ENCODE measurements at regions not wholly inside any gene's neighbourhood (a gene's known extent, or its start where the extent isn't known, plus 50 kb on each side); places are given as distances from the start of the nearest gene placed in this dataset.

DNA sequence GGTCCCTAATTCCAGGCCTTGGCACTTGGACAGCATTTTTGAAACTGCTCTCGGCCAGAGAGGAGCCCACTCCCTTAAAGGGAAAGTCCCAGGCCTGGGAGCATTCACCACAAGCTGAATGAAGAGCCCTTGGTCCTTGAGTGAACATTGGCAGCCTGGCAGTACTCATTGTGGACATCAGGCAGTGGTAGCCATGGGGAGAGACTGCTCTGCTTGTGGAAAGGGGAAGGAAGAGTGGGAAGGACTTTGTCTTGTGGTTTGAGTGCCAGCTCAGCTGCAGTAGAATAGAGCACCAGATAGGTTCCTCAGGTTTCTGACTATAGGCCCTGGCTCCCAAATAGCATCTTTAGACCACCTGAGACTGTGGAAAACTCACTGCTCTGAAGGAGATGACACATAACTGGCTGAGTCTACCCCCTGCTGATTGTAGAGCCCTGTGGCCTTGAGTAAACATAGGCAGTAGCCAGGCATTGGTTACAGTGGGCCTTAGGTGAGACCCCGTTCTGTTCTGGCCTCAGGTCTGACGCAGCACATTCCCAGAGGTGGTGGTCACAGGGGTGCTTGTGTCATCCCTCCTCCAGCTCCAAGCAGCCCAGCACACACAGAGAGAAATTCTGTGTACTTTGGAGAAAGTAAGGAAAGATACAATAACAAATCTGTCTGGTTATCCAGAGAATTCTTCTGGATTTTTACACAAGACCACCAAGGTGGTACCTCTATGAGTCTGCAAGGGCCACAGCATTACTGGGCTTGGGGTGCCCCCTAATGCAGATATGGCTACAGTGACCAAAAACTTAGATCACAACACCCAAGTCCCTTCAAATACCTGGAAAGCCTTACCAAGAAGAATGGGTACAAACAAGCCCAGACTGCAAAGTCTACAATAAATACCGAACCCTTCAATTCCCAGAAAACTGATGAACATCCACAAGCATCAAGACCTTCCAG lies 153.8 kb downstream of the GNAI1 start:
- no peak for DNase-seq

DNA sequence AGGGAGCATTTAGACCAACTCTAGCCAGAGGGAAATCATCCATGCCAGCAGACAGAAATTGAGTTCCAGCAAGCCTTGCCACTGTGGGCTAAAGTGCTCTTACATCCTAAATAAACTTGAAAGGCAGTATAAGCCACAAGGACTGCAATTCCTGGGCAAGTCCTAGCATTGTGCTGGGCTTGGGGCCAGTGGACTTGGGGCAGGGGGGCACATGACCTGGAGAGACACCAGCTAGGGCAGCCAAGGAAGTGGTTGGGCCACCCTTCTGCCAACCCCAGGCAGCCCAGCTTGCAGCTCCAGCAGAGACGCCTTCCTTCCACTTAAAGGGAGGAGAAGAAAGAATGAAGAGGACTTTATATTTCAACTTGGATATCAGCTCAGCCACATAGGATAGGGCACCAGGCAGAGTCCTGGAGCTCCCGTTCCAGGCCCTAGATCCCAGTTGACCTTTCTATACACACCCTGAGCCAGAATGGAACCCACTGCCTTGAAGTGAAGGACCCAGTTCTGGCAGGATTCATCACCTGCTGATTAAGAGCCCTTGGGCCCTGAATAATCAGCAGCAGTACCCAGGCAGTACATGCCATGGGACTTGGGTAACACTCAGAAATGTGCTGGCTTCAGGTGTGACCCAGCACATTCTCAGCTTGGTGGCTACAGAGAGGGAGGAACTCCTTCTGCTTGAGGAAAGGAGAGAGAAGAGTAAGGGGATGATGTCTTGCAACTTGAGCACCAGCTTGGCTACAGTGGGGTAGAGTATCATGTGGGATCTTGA lies 153.0 kb downstream of the GNAI1 start:
- no peak for DNase-seq

DNA sequence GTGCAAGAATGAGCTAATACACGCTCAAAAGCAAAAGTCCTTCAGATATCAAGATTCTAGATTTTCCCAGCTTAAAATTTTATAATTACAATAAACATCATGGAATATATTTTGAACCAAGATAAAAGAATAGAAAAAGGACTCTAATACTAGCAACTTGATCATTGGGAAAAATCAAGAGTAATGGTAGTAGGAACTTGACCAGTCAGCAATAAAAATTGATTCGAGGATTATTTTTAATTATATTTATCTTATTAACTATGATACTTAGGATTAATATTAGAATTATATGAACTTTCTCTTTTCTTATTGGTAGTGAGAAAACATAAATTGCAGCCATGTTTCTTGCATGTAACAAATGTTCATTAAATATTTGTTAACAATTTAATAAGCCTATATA lies 152.0 kb downstream of the GNAI1 start:
- DNase-seq, result no peak

DNA sequence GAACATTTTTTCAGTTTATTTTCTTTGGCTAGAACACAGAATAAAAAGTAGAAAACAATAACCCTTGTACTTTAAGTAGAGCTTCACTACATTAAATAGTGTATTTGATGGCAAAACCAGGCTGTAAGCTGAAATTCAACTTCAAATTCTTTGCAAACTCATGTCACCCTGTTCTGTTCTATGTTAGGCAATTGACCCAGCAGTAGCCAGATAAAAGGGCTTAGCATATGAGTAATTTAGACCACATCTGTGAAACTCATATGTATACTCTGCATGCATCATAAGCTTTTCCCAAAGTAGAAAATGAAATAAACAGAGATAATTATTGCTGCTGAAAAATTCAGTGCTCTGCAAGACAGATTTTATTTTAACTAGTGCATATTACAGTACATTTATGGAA lies 150.2 kb downstream of the GNAI1 start:
- DNase-seq, result no peak

DNA sequence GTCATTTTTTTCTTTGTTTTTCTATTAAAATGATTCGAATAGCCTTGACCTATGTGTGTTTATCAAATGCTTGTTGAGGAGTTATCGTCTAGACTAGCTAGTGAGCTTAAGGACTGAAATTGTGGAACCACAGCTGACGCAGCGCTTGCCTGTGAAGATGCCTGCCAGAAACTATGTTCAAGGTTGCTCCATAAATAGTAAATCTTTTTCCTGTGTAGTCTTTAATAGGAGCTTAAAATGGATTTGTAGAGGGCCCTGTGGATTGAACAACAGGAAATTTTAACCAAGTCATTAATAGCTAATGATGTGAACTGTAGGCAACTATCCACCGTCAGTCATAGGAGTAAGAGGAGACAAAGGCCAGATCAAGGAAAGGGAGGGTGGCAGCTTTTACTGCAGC lies 145.1 kb downstream of the GNAI1 start:
- DNase-seq, result no peak

DNA sequence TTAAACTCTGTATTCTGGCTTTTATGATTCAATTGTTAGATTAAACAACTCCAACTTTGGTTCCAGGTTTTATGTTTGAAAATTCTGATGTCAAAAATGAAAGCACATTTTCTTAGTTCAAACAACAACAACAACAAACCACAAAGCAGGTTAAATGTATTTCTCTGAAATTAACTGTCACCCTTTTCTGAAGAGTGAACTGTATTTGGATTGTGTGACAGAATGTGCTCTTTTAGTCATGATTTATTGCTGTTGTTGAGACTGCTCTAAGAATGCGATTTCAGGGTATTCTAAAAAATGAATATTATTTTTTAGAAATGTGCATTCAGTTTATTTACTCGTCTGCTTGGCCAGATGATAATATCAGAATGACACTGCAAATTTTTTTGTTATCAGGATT lies 144.1 kb downstream of the GNAI1 start:
- no peak for DNase-seq

DNA sequence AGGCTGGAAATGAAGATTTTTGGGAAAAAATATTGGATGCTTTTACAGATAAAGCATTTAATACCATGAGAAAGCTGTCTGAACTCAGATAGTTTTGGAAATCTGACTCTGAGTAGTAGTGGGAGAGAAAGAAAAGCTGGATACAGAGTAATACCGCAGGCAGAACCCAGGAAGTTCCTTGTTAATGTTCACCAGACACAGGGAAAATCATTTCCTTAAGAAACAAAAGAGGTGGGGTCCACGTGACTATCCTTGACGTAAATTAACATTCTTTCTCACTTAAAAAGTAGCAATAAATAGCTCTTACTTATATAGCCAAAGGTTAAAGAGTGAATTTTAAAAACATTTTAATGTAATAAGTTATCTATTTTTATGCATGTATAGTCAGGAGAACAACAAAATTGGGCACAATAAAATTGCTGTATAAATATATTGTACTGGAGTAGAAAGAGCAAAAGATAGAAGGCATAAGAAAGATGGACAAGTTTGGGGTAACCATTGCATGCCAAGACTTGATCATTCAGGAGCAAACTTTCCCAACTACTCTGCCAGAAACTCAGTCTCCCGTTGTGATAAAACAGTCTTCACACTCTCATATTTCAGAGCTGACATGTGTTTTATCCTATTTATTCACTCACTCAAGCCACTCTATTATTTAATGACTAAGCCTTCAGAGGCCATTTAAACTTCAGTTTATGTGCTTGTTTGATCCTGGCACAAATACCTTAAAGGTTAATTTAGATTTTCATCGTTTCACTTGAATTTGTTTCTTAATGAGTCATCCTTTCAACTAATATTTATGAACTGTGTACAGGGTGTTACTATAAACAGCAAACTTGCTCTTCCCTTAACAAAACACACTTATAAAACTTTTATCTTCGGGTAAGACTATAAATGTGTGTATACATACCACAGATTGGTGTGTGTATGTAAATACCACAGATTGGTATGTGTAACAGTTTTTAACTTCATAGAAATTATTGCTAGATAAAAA lies 143.1 kb downstream of the GNAI1 start:
- no peak for DNase-seq
